Suppressor macrophage (primary cell): ENCODE measurements at regions not wholly inside any gene's neighbourhood (a gene's known extent, or its start where the extent isn't known, plus 50 kb on each side); places are given as distances from the start of the nearest gene placed in this dataset.

ENCODE experiments used
- DNase-seq, 4 experiments: peaks; one replicate each; pipeline ENCODE4 v3.0.0-alpha.2; 2020 to 2022

GRCh38 chr14:53793790-53794505 is 162.7 kb downstream of the BMP4 start:
- no peak for DNase-seq

GRCh38 chr14:53792909-53793308 is 163.7 kb downstream of the BMP4 start:
- DNase-seq: no peak

- no peak for DNase-seq
Measured at GRCh38 chr14:53790731-53791500, 165.7 kb downstream of the BMP4 start.

- DNase-seq: no peak
Measured at GRCh38 chr14:53788566-53788965, 168.1 kb downstream of the BMP4 start.

DNA sequence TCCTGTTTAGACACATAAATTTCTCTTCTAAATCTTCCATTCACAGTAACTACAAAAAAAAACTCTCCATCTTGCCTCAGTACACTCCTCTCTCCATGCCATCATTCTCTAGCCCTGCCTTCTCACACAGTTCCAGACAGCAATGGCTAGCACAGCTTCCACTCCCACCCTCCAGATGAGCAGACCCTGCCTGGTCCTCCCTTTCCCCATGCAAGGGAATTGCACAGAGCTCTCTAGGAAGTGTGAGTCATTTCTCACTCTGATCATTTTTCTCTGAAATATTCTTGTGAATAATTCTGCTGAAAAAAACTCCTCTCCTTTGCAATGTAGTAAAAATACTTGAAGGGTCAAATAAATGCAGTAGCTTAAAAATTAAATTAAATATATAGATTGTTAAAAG is 170.6 kb downstream of the BMP4 start:
- no peak for DNase-seq

- DNase-seq: no peak
Measured at GRCh38 chr14:53784688-53785087, 171.9 kb downstream of the BMP4 start.

DNA sequence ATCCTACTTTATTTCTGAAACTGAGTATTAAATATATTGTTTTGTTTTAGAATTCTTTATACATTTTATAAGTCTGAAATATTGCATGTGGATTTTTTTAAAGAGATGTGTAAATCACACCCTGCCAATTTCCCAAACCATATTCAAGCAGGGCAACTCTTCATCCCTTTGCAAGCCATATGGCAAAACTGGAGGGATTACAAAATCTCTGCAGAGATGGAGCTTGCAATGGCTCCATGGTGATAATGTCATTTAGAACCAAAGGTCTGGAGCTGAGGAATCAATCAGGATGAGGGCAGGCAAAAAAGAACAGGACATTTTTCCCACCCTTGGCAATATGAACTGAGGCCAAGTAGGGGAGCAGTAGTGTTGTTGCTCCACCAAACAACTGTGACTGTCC is 173.4 kb downstream of the BMP4 start:
- DNase-seq: no peak

DNA sequence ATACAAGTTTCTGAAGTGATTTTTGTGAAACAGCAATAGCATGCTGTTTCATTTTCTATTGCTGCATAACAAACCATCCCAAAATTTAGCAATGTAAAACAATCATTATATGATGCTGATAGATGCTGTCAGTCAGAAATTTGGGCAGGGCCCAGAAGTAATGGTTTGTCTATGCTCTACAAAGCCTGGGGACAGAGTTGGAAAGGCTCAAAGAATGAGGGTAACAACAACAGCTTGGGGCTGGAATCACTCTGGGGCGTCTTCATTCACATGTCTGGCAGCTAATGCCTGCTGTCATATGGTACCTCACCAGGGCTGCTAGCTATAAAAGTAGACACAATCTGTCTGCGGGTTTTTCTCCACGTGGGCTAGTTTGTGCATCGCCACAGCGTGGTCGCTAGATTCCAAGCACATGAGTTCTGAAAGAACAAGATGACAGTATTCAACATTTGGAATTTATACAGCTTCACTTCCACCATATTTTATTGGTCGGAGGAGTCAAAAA is 176.5 kb downstream of the BMP4 start:
- no peak for DNase-seq

DNA sequence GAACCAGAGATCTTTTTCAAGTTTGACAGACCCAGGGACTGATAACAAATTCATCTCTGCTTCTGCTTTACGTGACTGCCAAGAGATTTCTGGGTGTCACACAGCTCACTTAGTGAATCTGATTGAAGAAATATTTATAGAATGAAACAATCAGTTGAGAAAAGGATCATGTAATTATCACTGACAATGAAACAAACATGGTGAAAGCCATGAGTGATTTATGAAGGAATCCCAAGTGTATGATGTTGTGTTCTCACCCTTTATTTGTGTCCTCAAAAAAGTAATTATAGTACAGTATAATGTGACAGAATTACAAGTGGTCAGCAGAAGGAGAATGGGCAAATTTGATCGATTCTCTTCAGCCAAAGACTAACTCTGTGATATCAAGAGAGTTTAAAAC is 177.3 kb downstream of the BMP4 start:
- no peak for DNase-seq

DNA sequence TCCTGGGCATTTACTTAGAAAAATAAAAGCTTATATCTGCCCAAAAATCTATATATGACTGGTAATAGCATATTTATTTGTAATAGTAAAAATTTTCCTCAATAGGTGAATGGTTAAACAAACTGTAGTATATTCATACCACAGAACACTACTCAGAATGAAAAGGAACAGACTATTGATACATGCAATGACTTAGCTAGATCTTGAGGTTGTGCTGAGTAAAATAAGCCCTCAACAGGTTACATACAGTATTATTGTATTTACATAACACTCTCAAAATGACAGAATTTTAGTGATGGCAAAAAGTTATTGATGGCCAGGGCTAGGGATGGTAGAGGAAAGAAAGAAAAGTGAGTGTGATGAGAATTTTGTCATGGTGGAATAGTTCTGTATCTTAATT is 178.4 kb downstream of the BMP4 start:
- no peak for DNase-seq

DNA sequence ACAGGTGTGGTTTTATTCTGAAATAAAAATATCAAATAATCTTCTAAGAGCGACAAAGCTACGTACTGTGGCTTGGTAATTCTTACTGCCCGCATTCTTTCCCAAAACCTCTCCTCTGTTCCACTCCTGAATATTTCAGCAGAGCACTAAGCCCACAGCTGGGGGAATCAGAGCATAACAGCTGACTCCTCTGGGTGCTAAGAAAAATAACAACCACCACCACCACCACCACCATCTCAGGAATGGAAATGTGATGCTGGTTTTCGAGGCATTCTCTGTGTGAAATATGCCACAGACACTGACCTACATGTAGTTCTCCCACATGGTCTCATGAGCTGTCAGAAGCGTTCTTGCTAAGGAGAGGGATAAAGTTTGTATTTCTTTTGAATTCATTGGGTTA is 183.7 kb downstream of the BMP4 start:
- no peak for DNase-seq

GRCh38 chr14:53767566-53767965 is 189.1 kb downstream of the BMP4 start:
- DNase-seq: no peak

DNA sequence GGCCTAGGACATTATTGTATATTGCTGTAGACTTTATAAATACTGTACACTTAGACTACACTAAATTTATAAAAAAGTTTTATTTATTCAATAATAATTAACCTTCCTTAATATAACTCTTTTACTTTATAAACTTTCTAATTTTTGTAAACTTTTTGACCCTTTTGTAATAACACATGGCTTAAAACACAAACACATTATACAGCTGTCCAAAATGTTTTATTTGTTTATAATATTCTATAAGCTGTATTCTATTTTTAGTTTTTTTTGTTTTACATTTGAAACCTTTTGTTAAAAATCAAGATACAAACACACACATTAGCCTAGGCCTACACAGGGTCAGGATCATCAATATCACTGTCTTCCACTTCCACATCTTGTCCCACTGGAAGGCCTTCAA is 190.0 kb downstream of the BMP4 start:
- no peak for DNase-seq

DNA sequence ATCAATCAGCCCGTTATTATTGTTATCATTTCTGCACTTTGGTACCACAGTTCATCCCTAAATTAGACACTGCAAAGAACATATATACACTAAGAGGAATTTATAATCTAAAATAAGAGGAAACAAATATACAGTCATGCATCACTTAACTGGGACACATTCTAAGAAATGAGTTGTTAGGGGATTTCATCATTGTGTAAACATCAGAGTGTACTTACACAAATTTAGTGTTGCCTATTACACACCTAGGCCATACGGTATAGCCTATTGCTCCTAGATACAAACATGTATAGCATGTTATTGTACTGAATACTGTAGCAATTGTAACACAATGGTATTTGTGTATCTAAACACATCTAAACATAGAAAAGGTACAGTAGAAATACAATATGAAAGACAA is 190.5 kb downstream of the BMP4 start:
- DNase-seq: no peak

DNA sequence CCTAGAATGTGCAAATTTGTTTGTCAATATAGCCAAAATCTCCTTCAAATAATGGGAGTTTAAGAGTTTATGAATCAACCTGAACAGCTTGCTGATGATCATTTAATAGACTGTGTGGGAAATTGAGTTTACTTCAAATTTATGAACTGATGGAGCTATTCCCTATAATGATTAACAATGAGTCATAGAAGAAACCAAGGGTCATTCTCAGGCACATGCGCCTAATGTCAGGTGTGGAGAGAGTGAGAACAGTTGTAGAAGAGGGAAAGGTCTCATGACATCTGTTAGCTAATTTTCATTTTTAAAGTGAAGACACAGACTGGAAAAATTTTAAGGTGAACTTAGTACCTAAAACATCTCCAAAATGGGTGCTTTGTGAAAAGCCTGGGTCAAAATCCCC is 191.8 kb downstream of the BMP4 start:
- DNase-seq: no peak

GRCh38 chr14:53758141-53758540 is 198.5 kb downstream of the BMP4 start:
- no peak for DNase-seq

GRCh38 chr14:53757732-53758131 is 198.9 kb downstream of the BMP4 start:
- DNase-seq: no peak

DNA sequence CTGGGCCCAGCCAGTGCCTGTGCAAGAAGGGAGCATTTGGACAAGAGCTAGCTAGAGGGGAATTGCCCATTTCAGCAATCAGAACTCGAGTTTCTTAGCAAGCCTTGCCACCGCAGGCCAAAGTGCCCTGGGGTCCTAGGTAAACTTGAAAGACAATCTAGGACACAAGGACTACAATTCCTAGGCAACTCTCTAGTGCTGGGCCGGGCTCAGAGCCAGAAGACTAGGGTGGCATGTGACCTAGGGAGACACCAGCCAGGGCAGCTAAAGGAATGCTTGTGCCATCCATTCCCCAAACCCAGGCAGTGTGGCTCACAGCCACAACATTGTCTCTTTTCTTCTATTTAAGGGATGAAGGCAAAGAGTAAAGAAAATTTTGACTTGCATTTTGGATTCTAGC is 205.0 kb downstream of the BMP4 start:
- no peak for DNase-seq

- no peak for DNase-seq
Measured at GRCh38 chr14:53748691-53749090, 207.9 kb downstream of the BMP4 start.

DNA sequence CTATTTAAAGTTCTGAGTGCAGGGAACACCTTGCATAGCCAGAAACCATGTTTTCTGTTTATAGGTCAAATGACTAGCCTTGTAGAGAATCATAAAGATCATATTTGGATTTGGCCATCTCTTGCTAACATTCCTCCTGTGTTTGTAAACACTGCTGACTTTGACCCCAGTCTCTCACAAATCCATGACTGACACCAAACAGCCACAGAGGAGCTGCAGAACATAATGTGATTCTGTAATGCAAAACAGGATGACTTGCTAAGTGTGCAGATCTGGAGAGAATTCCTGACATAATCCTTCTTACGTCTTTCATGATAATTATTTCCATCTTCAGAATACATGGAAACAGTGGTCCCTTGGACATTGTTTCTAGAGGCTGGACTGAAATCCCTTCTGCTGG is 211.8 kb downstream of the BMP4 start:
- DNase-seq: no peak

- DNase-seq: no peak
Measured at GRCh38 chr14:53743371-53743770, 213.3 kb downstream of the BMP4 start.

DNA sequence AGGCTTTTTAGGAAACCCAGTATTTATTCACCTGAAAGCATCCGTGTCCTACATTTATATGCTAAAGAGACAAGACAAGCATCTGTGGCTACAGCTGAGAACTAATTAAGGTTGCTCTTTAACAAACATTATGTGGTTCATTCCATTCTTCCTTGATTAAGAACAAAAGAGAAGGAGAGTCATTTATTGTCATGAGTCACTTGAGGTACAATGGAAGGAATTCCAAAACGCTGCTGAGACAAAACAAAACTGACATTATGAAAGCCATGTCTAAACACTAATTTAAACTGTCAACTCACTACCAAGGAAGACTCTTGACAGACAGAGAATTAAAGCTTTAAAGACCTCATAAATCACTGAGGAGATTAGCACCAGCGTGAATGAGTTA is 214.4 kb downstream of the BMP4 start:
- DNase-seq: no peak

DNA sequence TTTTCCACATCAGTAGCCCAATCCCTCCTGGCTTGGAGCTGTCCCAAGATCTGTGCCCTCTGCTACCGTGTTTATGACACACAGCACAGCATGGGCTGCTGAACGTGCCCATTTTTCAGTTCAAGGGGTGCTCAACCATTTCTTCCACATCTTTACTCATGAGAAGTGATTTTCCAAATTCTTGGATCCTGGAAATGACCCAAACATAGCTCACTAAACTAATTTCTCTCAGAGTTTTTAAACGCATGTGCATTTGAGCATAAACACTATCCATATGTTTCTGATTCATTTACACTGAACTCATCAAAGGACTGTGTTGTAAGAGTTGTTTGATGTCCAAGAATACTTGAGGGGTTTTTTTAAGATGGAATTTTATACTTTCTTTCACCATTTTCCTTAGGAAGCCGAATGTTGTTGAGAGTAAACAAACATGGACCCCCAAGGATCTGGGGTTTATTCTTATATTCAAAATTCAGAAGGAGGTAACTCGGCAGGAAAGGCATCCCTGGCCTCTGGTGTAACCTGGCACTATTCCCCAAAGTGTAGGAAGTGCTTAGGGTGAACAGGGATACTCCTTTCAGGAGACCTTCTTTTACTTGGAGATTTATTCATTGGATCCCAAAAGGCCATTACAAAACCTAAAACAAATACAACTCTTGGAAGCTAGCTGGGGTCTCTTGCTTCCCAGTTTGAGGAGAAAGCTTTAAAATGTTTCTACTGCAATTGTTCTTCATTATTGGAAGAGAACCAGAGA is 215.0 kb downstream of the BMP4 start:
- DNase-seq: no peak

- no peak for DNase-seq
Measured at GRCh38 chr14:53740570-53740969, 216.1 kb downstream of the BMP4 start.
